ENCODE measurements at regions not wholly inside any gene's neighbourhood (a gene's known extent, or its start where the extent isn't known, plus 50 kb on each side); places are given as distances from the start of the nearest gene placed in this dataset.

GRCh38 chr7:145269418-145270161, 433.7 kb upstream of the TPK1 start:
- no peak for TF ChIP-seq CTCF (conservative IDR thresholded peaks at IDR 0.05 in 1 of 2, IDR thresholded peaks at IDR 0.05 in 1 of 2; ENCODE audit: extremely low read depth in 1 of 2, insufficient read depth in 1 of 2, low read depth in 1 of 2, low read length in 2 of 2)
- TF ChIP-seq EZH2 (IDR thresholded peaks at IDR 0.05; ENCODE audit: borderline replicate concordance, low read length), result no peak
